Ovary (tissue), 3 donors: ENCODE measurements at regions not wholly inside any gene's neighbourhood (a gene's known extent, or its start where the extent isn't known, plus 50 kb on each side); places are given as distances from the start of the nearest gene placed in this dataset.

Experiments used
- EP300 ChIP-seq: sonication (generic); formaldehyde crosslinking; IDR thresholded peaks from one replicate; pipeline ENCODE4 v1.6.1; 2017; ENCODE audit warnings: antibody characterized with exemption
- POLR2A ChIP-seq: fragments of 450-650 bp; IDR thresholded peaks from one replicate; pipeline ENCODE4 v1.6.1; 2017; ENCODE audit warnings: antibody characterized with exemption, mild to moderate bottlenecking, moderate library complexity
- TF ChIP-seq, protein P1 (sequence below), 3 donors: fragments of 450-650 bp in 2 of 3; fragments of 200-600 bp in 1 of 3; IDR thresholded peaks; one replicate each; pipeline versions ENCODE4 v1.5.1 to v1.8.0; 2016 to 2022; ENCODE audit warnings: antibody characterized with exemption in 3 of 3, mild to moderate bottlenecking in 1 of 3
- donor health status: DM: no; HTN: no; CAD: no.

DNA sequence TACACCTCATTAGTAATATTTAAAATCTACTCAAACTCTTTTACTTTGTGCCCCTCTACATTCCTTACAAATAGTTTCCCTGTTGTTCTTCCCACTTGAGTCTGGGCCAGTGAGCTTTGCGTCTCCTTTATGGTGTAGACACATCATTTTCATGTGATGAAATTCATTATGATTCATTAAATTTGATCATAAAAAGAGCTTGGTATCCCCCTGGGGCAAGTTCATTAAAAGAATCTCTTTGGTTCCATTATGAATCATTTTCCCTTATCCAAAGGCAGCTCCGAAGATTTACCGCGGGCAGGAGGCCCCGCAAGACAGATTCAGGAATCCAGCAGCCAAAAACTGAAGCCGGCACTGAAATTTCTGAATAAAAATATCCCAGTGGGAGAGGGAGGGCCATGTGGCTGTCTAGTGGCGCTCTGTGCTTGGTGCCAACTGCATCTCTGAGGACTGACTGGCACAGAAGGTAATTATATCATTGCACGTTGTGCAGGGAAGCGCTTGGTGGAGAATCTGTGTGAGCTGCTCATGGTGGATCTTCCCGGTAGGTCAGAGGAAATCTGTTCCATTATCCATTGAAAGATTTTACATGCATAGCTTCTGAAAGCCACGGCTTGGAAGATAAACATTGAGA lies 151.4 kb upstream of the PITRM1 start:
- TF ChIP-seq, protein P1, sequence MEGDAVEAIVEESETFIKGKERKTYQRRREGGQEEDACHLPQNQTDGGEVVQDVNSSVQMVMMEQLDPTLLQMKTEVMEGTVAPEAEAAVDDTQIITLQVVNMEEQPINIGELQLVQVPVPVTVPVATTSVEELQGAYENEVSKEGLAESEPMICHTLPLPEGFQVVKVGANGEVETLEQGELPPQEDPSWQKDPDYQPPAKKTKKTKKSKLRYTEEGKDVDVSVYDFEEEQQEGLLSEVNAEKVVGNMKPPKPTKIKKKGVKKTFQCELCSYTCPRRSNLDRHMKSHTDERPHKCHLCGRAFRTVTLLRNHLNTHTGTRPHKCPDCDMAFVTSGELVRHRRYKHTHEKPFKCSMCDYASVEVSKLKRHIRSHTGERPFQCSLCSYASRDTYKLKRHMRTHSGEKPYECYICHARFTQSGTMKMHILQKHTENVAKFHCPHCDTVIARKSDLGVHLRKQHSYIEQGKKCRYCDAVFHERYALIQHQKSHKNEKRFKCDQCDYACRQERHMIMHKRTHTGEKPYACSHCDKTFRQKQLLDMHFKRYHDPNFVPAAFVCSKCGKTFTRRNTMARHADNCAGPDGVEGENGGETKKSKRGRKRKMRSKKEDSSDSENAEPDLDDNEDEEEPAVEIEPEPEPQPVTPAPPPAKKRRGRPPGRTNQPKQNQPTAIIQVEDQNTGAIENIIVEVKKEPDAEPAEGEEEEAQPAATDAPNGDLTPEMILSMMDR (IDR thresholded peaks at IDR 0.05): no peak
- TF ChIP-seq POLR2A: no peak
- no peak for TF ChIP-seq EP300
